Caco-2 (cell line): ENCODE measurements at regions not wholly inside any gene's neighbourhood (a gene's known extent, or its start where the extent isn't known, plus 50 kb on each side); places are given as distances from the start of the nearest gene placed in this dataset.

Source experiments
- BruUV-seq: library from RNA; stranded (reverse); fragments of 400-500 nt; replicated peaks from 2 replicates; lab custom pipeline; 2021; lab: Mats Ljungman, UMichigan
- CTCF ChIA-PET: fragments of 300-600 bp; sonication (Branson Sonifier 250); formaldehyde crosslinking; loops from one replicate; lab custom pipeline; 2022; ENCODE audit warnings: antibody characterized with exemption; lab: Charles Lee
- POLR2A ChIA-PET: fragments of 300-600 bp; sonication (Branson Sonifier 250); formaldehyde crosslinking; loops from one replicate; lab custom pipeline; 2022; ENCODE audit warnings: antibody characterized with exemption; lab: Charles Lee
- DNase-seq, 2 experiments: peaks; one replicate each; pipeline versions ENCODE4 v3.0.0 to v3.0.0-alpha.2; 2020 to 2022
- H3K27me3 ChIP-seq: replicated peaks from 2 replicates; pipeline ENCODE4 v1.6.0; 2011; ENCODE audit warnings: low read length; ENCODE audit not compliant: control insufficient read depth, insufficient read depth
- H3K36me3 ChIP-seq: 2 replicates; pipeline ENCODE4 v1.5.1; 2011; ENCODE audit warnings: low read length; ENCODE audit not compliant: control insufficient read depth, insufficient read depth
- H3K4me1 ChIP-seq: fragments of 250-450 bp; sonication (Bioruptor Pico); 2 replicates; pipeline ENCODE4 v1.5.1; 2020; ENCODE audit warnings: mild to moderate bottlenecking
- H3K4me3 ChIP-seq: 2 replicates; pipeline ENCODE4 v1.5.1; 2011; ENCODE audit warnings: low read depth, mild to moderate bottlenecking, control low read depth, low read length
- H3K9me3 ChIP-seq: fragments of 250-450 bp; sonication (Bioruptor Pico); 2 replicates; pipeline ENCODE4 v1.5.1; 2020; ENCODE audit warnings: mild to moderate bottlenecking, moderate library complexity
- H3K27ac Mint-ChIP-seq: one replicate; pipeline ENCODE4 v1.8.0; 2022; ENCODE audit warnings: mixed read lengths; ENCODE audit not compliant: unreplicated experiment
- H3K27me3 Mint-ChIP-seq: one replicate; pipeline ENCODE4 v1.8.0; 2022; ENCODE audit warnings: mixed read lengths; ENCODE audit not compliant: insufficient read depth, unreplicated experiment
- H3K36me3 Mint-ChIP-seq: one replicate; pipeline ENCODE4 v1.8.0; 2022; ENCODE audit warnings: mild to moderate bottlenecking, mixed read lengths; ENCODE audit not compliant: insufficient read depth, unreplicated experiment
- H3K4me1 Mint-ChIP-seq: one replicate; pipeline ENCODE4 v1.8.0; 2022; ENCODE audit warnings: low read depth, mixed read lengths; ENCODE audit not compliant: unreplicated experiment
- H3K4me3 Mint-ChIP-seq: one replicate; pipeline ENCODE4 v1.8.0; 2022; ENCODE audit warnings: mild to moderate bottlenecking, moderate library complexity, mixed read lengths; ENCODE audit not compliant: unreplicated experiment
- H3K9me3 Mint-ChIP-seq: one replicate; pipeline ENCODE4 v1.8.0; 2022; ENCODE audit warnings: mixed read lengths; ENCODE audit not compliant: unreplicated experiment
- intact Hi-C: fragments of 100-400 bp; cut with micrococcal nuclease; formaldehyde crosslinking; loops from one replicate; pipeline ENCODE4 v1.10.0; 2022; ENCODE audit not compliant: unreplicated experiment
- TF ChIP-seq, protein P1 (sequence below), 2 experiments: fragments of 200-600 bp in 1 of 2; IDR thresholded peaks; 1 replicate in 1 of 2; 2 replicates in 1 of 2; pipeline versions ENCODE4 v1.5.1 to v1.8.0; 2011 to 2022; ENCODE audit warnings: antibody characterized with exemption in 1 of 2, control low read depth in 1 of 2, inconsistent platforms in 1 of 2, low read depth in 1 of 2, low read length in 1 of 2, mild to moderate bottlenecking in 1 of 2, moderate library complexity in 1 of 2; ENCODE audit not compliant: insufficient read depth in 1 of 2, severe bottlenecking in 1 of 2, unreplicated experiment in 1 of 2

DNA sequence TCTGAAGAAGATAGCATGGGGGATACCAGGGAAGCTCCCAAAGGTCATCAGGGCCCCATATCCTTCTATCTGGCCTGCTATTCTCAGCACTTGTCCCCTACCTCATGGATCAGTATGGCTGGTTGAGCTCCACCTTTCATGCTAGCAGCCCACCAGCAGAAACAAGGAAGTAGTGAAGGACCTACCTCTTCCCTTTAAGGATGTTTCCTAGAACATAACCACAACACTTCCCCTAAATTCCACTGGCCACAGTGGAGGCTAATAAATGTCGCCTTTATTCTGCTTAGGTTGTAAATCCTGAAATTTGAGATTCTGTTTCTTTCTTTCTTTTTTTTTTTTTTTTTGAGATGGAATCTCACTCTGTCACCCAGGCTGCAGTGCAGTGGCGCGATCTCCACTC is 128.6 kb upstream of the PARP11 start:
- Mint-ChIP-seq H3K36me3 (peaks cover 12% of the 10 kb centered on the region), H3K4me3 (no peak overlapping the region), H3K4me1 (peaks cover 38% of the 10 kb centered on the region), H3K27me3 (no peaks in the 10 kb centered on the region), H3K27ac (peak overlapping the region; percentile 98), H3K9me3 (peaks cover 13% of the 10 kb centered on the region)
- Histone ChIP-seq H3K36me3 (no peaks in the 10 kb centered on the region), H3K9me3 (no peaks in the 10 kb centered on the region), H3K27me3 (no peaks in the 10 kb centered on the region), H3K4me1 (peaks cover 25% of the 10 kb centered on the region), H3K4me3 (no peak overlapping the region)
- CTCF ChIA-PET = no interaction called here
- POLR2A ChIA-PET = no interaction called here
- no peak for DNase-seq
- no TSS peak for BruUV-seq
- TF ChIP-seq, protein P1, sequence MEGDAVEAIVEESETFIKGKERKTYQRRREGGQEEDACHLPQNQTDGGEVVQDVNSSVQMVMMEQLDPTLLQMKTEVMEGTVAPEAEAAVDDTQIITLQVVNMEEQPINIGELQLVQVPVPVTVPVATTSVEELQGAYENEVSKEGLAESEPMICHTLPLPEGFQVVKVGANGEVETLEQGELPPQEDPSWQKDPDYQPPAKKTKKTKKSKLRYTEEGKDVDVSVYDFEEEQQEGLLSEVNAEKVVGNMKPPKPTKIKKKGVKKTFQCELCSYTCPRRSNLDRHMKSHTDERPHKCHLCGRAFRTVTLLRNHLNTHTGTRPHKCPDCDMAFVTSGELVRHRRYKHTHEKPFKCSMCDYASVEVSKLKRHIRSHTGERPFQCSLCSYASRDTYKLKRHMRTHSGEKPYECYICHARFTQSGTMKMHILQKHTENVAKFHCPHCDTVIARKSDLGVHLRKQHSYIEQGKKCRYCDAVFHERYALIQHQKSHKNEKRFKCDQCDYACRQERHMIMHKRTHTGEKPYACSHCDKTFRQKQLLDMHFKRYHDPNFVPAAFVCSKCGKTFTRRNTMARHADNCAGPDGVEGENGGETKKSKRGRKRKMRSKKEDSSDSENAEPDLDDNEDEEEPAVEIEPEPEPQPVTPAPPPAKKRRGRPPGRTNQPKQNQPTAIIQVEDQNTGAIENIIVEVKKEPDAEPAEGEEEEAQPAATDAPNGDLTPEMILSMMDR (IDR thresholded peaks at IDR 0.05; ENCODE audit: insufficient read depth in 1 of 2, low read depth in 1 of 2, low read length in 1 of 2, severe bottlenecking in 1 of 2, unreplicated experiment in 1 of 2) = no peak
- intact Hi-C loops = no loop called here

DNA sequence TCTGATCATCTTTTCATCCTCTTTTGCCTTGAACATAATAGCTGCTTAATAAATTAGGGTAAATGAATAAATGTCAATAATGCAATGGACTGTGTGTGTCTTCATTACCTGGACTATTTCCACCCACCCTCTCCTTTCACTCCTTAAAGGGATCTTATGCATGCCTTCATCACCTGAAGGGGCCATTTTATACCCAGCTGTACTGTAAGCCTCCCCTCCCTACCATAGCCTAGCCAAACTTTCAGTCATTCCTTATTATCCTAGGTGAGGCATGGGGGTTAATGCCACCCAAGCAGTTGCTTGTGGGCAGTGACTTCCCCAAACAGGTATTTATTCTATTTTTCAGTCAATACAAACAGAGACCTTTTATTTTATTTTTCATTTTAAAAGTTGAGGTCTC is 127.8 kb upstream of the PARP11 start:
- Mint-ChIP-seq H3K27me3 (no peaks in the 10 kb centered on the region), H3K36me3 (peaks cover 12% of the 10 kb centered on the region), H3K9me3 (peaks cover 13% of the 10 kb centered on the region), H3K27ac (peak overlapping the region; percentile 98), H3K4me3 (no peak overlapping the region), H3K4me1 (peaks cover 45% of the 10 kb centered on the region)
- TF ChIP-seq, protein P1 (IDR thresholded peaks at IDR 0.05; ENCODE audit: insufficient read depth in 1 of 2, low read depth in 1 of 2, low read length in 1 of 2, severe bottlenecking in 1 of 2, unreplicated experiment in 1 of 2) = no peak
- no peak overlapping the region for H3K4me3 ChIP-seq
- H3K9me3 ChIP-seq = no peaks in the 10 kb centered on the region
- no peaks in the 10 kb centered on the region for H3K27me3 ChIP-seq
- BruUV-seq = no TSS peak
- intact Hi-C loops = no loop called here
- peaks cover 25% of the 10 kb centered on the region for H3K4me1 ChIP-seq
- POLR2A ChIA-PET = interaction anchor here (2.7 kb wide), 1 partner anchor 11 kb away, joined by 23 read pairs; no protein-coding TSS in a partner anchor
- CTCF ChIA-PET = interaction anchor here (1.1 kb wide), 1 partner anchor 9 kb away, joined by 3 read pairs; no protein-coding TSS in a partner anchor
- H3K36me3 ChIP-seq = no peaks in the 10 kb centered on the region
- DNase-seq = no peak

DNA sequence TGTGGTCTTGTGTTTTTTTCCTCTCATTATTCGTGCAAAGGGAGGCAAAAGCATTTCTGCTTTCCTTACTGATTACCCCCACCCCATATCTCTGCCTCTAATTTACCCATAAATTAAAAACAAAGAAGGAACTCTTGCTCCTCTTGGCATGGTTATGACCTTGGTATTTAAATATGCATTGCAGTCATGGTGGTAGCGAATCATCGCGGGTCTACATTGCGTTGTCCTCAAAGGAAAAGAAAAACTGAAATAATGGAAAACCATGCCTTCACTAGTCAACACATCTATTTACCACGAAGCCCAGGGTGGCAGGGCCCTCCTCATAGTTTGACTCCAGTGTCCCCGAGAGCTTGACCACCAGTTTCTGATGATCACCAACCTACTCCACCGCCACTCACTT is 126.7 kb upstream of the PARP11 start:
- TSS peak; percentile 91 for BruUV-seq
- H3K4me1 Mint-ChIP-seq = peaks cover 51% of the 10 kb centered on the region
- peaks cover 13% of the 10 kb centered on the region for H3K9me3 Mint-ChIP-seq
- intact Hi-C loops = loop anchor here (1.0 to 2.0 kb wide), 8 partner anchors 11 to 277 kb away; no protein-coding TSS in a partner anchor
- no peaks in the 10 kb centered on the region for H3K27me3 Mint-ChIP-seq
- CTCF ChIA-PET = interaction anchor here (0.8 to 3.3 kb wide), 12 partner anchors 10 to 277 kb away, joined by 3 to 37 read pairs (median 9); no protein-coding TSS in a partner anchor
- H3K4me3 ChIP-seq = no peak overlapping the region
- peak overlapping the region; percentile 19 for H3K4me3 Mint-ChIP-seq
- POLR2A ChIA-PET = interaction anchor here (1.0 to 2.7 kb wide), 9 partner anchors 10 to 277 kb away, joined by 3 to 53 read pairs (median 6); partner anchors contain the start of genes CCND2 and PARP11
- H3K9me3 ChIP-seq = no peaks in the 10 kb centered on the region
- H3K4me1 ChIP-seq = peaks cover 31% of the 10 kb centered on the region
- H3K27ac Mint-ChIP-seq = peak overlapping the region; percentile 98
- TF ChIP-seq, protein P1 (IDR thresholded peaks at IDR 0.05; ENCODE audit: insufficient read depth in 1 of 2, low read depth in 1 of 2, low read length in 1 of 2, severe bottlenecking in 1 of 2, unreplicated experiment in 1 of 2) = no peak
- H3K36me3 ChIP-seq = no peaks in the 10 kb centered on the region
- no peak for DNase-seq
- no peaks in the 10 kb centered on the region for H3K27me3 ChIP-seq
- H3K36me3 Mint-ChIP-seq = peaks cover 12% of the 10 kb centered on the region
